ENCODE measurements at regions not wholly inside any gene's neighbourhood (a gene's known extent, or its start where the extent isn't known, plus 50 kb on each side); places are given as distances from the start of the nearest gene placed in this dataset.

GRCh38 chr1:208421486-208421885, 177.3 kb upstream of the PLXNA2 start:
- no peak for TF ChIP-seq CTCF (IDR thresholded peaks at IDR 0.05)
- no peak for TF ChIP-seq EP300 (IDR thresholded peaks at IDR 0.05; ENCODE audit: low read depth)
